PC-3 (cell line): ENCODE measurements at regions not wholly inside any gene's neighbourhood (a gene's known extent, or its start where the extent isn't known, plus 50 kb on each side); places are given as distances from the start of the nearest gene placed in this dataset.

Experiments
- EZH2 ChIP-seq: fragments of 300-600 bp; sonication (generic); IDR thresholded peaks from one replicate; pipeline ENCODE4 v1.6.1; 2017; ENCODE audit warnings: antibody characterized with exemption, mild to moderate bottlenecking, low read length; ENCODE audit not compliant: unreplicated experiment
- TF ChIP-seq, protein P1 (sequence below): fragments of 300-600 bp; sonication (generic); conservative IDR thresholded peaks from 2 replicates; pipeline ENCODE4 v1.5.1; 2017; ENCODE audit warnings: antibody characterized with exemption, low read depth, mild to moderate bottlenecking, low read length

- TF ChIP-seq, protein P1, sequence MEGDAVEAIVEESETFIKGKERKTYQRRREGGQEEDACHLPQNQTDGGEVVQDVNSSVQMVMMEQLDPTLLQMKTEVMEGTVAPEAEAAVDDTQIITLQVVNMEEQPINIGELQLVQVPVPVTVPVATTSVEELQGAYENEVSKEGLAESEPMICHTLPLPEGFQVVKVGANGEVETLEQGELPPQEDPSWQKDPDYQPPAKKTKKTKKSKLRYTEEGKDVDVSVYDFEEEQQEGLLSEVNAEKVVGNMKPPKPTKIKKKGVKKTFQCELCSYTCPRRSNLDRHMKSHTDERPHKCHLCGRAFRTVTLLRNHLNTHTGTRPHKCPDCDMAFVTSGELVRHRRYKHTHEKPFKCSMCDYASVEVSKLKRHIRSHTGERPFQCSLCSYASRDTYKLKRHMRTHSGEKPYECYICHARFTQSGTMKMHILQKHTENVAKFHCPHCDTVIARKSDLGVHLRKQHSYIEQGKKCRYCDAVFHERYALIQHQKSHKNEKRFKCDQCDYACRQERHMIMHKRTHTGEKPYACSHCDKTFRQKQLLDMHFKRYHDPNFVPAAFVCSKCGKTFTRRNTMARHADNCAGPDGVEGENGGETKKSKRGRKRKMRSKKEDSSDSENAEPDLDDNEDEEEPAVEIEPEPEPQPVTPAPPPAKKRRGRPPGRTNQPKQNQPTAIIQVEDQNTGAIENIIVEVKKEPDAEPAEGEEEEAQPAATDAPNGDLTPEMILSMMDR = no peak
- TF ChIP-seq EZH2 = no peak
Measured at GRCh38 chr17:68661265-68662036, 60.3 kb upstream of the FAM20A start.
